Gastrocnemius medialis (tissue), 4 donors: ENCODE measurements at regions not wholly inside any gene's neighbourhood (a gene's known extent, or its start where the extent isn't known, plus 50 kb on each side); places are given as distances from the start of the nearest gene placed in this dataset.
"Not testable (repeated sequence)": the region's sequence is repeated elsewhere in the genome, so short reads cannot be mapped to it uniquely, and the experiment has no call there.

ENCODE experiments used
- ATAC-seq, 2 donors: fragments of 150-250 bp; one replicate each; pipeline ENCODE4 v1.9.1; 2016
- DNase-seq, 2 donors: peaks; one replicate each; pipeline ENCODE4 v3.0.0-alpha.2; 2019
- H3K27ac ChIP-seq, 4 donors: fragments of 200-600 bp; sonication (generic); 1 replicate in 1 of 4; 2 replicates in 3 of 4; pipeline ENCODE4 v1.5.1; 2016 to 2018; ENCODE audit warnings: mild to moderate bottlenecking in 2 of 4, moderate library complexity in 1 of 4
- H3K27me3 ChIP-seq, 3 donors: fragments of 200-600 bp; sonication (generic) in 2 of 3; 1 replicate in 1 of 3; 2 replicates in 2 of 3; pipeline versions ENCODE4 v1.5.1 to v1.6.0; 2016 to 2019; ENCODE audit warnings: mild to moderate bottlenecking in 1 of 3, moderate library complexity in 1 of 3
- H3K36me3 ChIP-seq, 2 donors: fragments of 200-600 bp; sonication (generic) in 1 of 2; one replicate each; pipeline ENCODE4 v1.5.1; 2017 to 2018
- H3K4me1 ChIP-seq, 2 donors: fragments of 200-600 bp; sonication (generic) in 1 of 2; one replicate each; pipeline ENCODE4 v1.5.1; 2016 to 2017; ENCODE audit warnings: mild to moderate bottlenecking in 2 of 2
- H3K4me3 ChIP-seq, 4 donors: fragments of 200-600 bp; sonication (generic) in 3 of 4; 1 replicate in 1 of 4; 2 replicates in 3 of 4; pipeline ENCODE4 v1.5.1; 2016 to 2019; ENCODE audit warnings: mild to moderate bottlenecking in 2 of 4
- H3K9me3 ChIP-seq, 3 donors: fragments of 200-600 bp; sonication (generic) in 2 of 3; 1 replicate in 1 of 3; 2 replicates in 2 of 3; pipeline ENCODE4 v1.5.1; 2016 to 2019
- POLR2A ChIP-seq, 2 donors: fragments of 450-650 bp; IDR thresholded peaks; one replicate each; pipeline ENCODE4 v1.6.1; 2017; ENCODE audit warnings: antibody characterized with exemption in 2 of 2, mild to moderate bottlenecking in 2 of 2, moderate library complexity in 2 of 2
- in situ Hi-C, 4 donors: fragments of 200-750 bp; cut with MboI; loops; one replicate each; pipeline versions ENCODE4 v1.15.0 to v1.8.0; 2017; ENCODE audit warnings: low sequenced_read_pairs in 4 of 4
- intact Hi-C: fragments of 100-400 bp; cut with DNase I; formaldehyde crosslinking; loops from one replicate; pipeline ENCODE4 v1.15.1; 2023; ENCODE audit warnings: low total_unique reads
- TF ChIP-seq, protein P1 (sequence below), 5 experiments: fragments of 450-650 bp in 3 of 5; fragments of 200-600 bp in 2 of 5; sonication (generic) in 2 of 5; IDR thresholded peaks in 4 of 5; conservative IDR thresholded peaks in 1 of 5; 1 replicate in 4 of 5; 2 replicates in 1 of 5; pipeline ENCODE4 v1.5.1; 2016 to 2019; ENCODE audit warnings: antibody characterized with exemption in 5 of 5, mild to moderate bottlenecking in 3 of 5, moderate library complexity in 3 of 5

DNA sequence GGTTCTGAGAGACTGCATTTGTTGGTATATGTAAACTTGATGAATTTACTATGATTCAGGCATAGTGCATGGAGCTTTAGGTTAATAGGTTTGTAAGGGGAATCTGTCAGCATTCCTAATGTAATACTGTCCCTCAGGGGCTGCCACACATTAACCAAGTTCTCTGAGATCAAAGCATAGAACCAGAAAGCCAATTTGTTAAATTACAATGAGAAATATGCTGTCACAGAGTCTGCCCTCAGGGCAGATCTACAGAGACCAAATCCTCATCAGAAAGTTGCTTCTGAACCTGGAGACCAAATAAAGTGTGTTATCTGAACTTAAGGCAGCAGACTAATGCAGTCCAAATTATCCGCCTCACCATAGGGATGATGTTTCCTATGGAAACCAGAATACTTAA is 250.8 kb upstream of the HTR1E start:
- in situ Hi-C loops, result no loop called here
- TF ChIP-seq, protein P1, sequence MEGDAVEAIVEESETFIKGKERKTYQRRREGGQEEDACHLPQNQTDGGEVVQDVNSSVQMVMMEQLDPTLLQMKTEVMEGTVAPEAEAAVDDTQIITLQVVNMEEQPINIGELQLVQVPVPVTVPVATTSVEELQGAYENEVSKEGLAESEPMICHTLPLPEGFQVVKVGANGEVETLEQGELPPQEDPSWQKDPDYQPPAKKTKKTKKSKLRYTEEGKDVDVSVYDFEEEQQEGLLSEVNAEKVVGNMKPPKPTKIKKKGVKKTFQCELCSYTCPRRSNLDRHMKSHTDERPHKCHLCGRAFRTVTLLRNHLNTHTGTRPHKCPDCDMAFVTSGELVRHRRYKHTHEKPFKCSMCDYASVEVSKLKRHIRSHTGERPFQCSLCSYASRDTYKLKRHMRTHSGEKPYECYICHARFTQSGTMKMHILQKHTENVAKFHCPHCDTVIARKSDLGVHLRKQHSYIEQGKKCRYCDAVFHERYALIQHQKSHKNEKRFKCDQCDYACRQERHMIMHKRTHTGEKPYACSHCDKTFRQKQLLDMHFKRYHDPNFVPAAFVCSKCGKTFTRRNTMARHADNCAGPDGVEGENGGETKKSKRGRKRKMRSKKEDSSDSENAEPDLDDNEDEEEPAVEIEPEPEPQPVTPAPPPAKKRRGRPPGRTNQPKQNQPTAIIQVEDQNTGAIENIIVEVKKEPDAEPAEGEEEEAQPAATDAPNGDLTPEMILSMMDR (IDR thresholded peaks at IDR 0.05 in 4 of 5, conservative IDR thresholded peaks at IDR 0.05 in 1 of 5), result no peak
- TF ChIP-seq POLR2A (IDR thresholded peaks at IDR 0.05), result no peak

DNA sequence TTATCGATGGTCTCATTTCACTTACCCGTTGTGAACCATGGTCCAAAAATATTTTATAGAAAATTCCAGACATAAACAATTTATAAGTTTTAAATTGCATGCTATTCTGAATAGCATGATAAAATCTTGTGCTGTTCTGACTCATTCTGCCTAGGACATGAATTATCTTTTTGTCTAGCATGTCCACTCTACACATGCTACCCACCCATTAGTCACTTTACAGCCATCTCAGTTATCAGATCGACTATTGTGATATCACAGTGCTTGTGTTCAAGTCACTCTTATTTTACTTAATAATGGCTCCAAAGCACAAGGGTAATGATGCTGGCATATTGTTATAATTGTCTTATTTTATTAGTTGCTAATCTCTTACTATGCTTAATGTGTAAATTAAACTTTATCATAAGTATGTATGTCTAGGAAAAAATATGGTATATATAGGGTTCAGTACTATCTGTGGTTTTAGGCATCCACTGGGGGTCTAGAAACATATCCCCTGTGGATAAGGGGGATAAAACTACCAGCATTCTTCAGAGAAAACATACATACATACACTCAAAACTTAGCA is 252.0 kb upstream of the HTR1E start:
- H3K9me3 ChIP-seq, result no peaks in the 10 kb centered on the region
- in situ Hi-C loops (no loop called here), intact Hi-C loops (no loop called here)
- TF ChIP-seq, protein P1 (IDR thresholded peaks at IDR 0.05 in 4 of 5, conservative IDR thresholded peaks at IDR 0.05 in 1 of 5), result no peak
- TF ChIP-seq POLR2A (IDR thresholded peaks at IDR 0.05), result no peak
- no peak overlapping the region for H3K27ac ChIP-seq
- no peaks in the 10 kb centered on the region for H3K4me1 ChIP-seq
- ATAC-seq (no peak), DNase-seq (no peak)
- H3K27me3 ChIP-seq, result no peaks in the 10 kb centered on the region
- no peaks in the 10 kb centered on the region for H3K36me3 ChIP-seq
- no peak overlapping the region for H3K4me3 ChIP-seq

More for the DNA sequence above, 250.8 kb upstream of the HTR1E start:
- Histone ChIP-seq H3K27ac (no peak overlapping the region), H3K9me3 (no peaks in the 10 kb centered on the region), H3K36me3 (no peaks in the 10 kb centered on the region), H3K4me3 (no peak overlapping the region), H3K4me1 (no peaks in the 10 kb centered on the region), H3K27me3 (no peaks in the 10 kb centered on the region)
- ATAC-seq (no peak), DNase-seq (no peak)
- intact Hi-C loops, result no loop called here

DNA sequence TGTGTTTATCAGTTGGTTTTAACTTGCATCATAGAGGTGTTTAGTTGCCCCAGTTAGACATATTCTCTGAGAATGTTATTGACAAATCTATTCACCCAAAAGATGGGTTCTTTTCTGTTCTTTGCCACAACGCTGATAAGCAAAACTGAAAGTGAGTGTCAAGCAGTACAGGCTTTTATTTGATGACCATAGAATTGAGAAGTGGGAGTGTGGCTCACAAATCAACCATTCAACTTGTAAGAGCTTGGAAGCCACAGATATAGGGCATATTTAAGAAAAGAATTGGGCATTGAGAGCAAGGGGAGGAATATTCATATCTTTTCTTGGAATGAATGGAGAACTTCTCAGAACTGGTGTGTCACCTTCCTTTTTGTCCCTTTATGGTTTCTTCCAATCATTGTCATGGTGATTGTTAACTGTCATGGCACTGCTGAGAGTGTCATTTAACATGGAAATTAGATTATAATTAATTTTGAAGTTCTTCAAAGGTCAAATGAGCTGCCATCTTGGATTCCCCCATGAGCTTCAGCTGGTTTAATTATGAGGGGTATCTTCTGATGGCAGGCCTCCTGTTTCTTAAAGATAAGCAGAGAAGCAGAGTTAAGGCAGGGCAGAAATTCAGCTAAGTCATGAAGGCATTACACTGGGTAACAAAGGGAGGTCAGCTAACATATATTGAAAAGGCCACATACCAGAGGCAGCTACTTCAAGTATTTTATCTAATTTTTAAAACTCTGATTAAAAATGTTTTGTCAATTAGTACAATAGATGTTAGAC is 254.0 kb upstream of the HTR1E start:
- Histone ChIP-seq H3K27ac (no peak overlapping the region), H3K4me1 (no peaks in the 10 kb centered on the region), H3K9me3 (no peaks in the 10 kb centered on the region), H3K4me3 (no peak overlapping the region), H3K36me3 (no peaks in the 10 kb centered on the region), H3K27me3 (no peaks in the 10 kb centered on the region)
- TF ChIP-seq, protein P1 (IDR thresholded peaks at IDR 0.05 in 4 of 5, conservative IDR thresholded peaks at IDR 0.05 in 1 of 5), result no peak
- TF ChIP-seq POLR2A (IDR thresholded peaks at IDR 0.05), result no peak
- no peak for DNase-seq
- intact Hi-C loops (no loop called here), in situ Hi-C loops (no loop called here)
- no peak for ATAC-seq

DNA sequence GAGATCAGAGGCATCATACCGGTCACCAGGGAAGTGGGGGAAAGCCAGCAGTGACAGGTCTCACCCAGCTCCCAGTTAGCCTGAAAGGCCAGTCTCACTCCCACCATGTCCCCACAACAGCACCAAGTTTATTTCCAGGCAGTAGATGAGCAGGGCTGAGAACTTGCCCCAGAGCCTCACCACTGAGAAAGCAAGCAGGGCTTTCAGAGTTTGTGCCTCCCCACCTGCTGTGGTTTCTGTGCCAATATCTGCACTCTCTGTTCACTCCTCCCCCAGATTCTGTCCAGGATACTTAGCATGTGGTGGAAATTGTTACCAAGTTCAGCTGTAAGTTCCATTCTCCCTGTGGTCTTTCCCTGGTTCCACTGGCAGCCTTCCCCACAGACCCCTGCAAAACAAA is 255.0 kb upstream of the HTR1E start:
- DNase-seq (no peak), ATAC-seq (no peak)
- Histone ChIP-seq H3K9me3 (no peaks in the 10 kb centered on the region), H3K36me3 (no peaks in the 10 kb centered on the region), H3K4me1 (no peaks in the 10 kb centered on the region), H3K27me3 (no peaks in the 10 kb centered on the region), H3K27ac (no peak overlapping the region), H3K4me3 (no peak overlapping the region)
- in situ Hi-C loops (no loop called here), intact Hi-C loops (no loop called here)
- TF ChIP-seq, protein P1 (IDR thresholded peaks at IDR 0.05 in 4 of 5, conservative IDR thresholded peaks at IDR 0.05 in 1 of 5), result no peak
- TF ChIP-seq POLR2A (IDR thresholded peaks at IDR 0.05), result no peak

DNA sequence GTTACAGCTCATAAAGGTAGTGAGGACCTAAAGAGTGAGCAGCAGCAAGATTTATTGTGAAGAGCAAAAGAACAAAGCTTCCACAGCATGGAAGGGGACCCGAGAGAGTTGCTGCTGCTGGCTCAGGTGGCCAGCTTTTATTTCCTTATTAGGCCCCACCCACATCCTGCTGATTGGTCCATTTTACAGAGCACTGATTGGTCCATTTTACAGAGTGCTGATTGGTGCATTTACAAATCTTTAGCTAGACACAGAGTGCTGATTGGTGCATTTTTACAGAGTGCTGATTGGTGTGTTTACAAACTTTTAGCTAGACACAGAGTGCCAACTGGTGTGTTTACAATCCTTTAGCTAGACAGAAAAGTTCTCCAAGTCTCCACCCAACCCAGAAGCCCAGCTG is 256.2 kb upstream of the HTR1E start:
- in situ Hi-C loops, H3K4me1 ChIP-seq, H3K27ac ChIP-seq, DNase-seq, ATAC-seq, intact Hi-C loops, H3K9me3 ChIP-seq, H3K4me3 ChIP-seq, H3K36me3 ChIP-seq, H3K27me3 ChIP-seq: not testable (repeated sequence)

DNA sequence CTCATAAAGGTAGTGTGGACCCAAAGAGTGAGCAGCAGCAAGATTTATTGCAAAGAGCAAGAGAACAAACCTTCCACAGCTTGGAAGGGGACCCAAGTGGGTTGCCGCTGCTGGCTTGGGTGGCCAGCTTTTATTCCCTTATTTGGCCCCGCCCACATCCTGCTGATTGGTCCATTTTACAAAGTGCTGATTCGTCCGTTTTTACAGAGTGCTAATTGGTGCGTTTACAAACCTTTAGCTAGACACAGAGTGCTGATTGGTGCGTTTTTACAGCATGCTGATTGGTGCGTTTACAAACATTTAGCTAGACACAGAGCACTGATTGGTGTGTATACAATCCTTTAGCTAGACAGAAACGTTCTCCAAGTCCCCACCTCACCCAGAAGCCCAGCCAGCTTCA is 265.2 kb upstream of the HTR1E start:
- H3K27ac ChIP-seq, in situ Hi-C loops, H3K4me1 ChIP-seq, H3K27me3 ChIP-seq, H3K9me3 ChIP-seq, ATAC-seq, H3K36me3 ChIP-seq, H3K4me3 ChIP-seq, DNase-seq, intact Hi-C loops: not testable (repeated sequence)
